ENCODE measurements at regions not wholly inside any gene's neighbourhood (a gene's known extent, or its start where the extent isn't known, plus 50 kb on each side); places are given as distances from the start of the nearest gene placed in this dataset.

DNA sequence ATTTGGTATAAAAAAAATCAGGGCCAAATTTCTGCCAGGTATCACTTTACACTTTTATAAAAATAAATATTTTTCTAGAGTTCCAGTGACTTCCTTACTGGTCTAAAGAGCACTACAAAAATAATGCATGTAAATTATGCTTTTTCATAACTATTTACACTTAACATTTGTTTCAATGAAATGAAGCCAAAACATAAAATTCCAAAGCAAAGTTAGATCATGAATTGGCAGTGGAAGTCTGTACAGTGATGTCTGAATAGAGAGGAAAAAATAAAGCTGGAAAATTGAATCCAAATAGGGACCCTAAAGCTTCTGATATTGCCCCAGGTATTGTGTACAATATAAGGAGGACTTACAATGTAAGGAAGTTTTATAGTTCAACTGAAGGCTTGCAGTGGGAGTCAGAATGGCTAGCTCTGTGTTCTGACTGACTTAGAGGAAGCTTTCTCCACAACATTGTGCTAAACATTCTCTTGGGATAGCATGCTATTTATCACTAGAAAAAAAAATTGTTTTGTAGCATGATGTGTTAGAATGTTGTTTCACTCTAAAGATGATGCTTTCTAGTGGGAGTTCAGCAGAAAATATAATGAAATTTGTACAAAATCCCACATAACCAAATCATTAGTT lies 288.2 kb upstream of the UGT8 start:
- H3K4me3 Mint-ChIP-seq (ENCODE audit: low read depth, unreplicated experiment), result no peak overlapping the region
- no TSS peak for BruUV-seq (replicated peaks)

DNA sequence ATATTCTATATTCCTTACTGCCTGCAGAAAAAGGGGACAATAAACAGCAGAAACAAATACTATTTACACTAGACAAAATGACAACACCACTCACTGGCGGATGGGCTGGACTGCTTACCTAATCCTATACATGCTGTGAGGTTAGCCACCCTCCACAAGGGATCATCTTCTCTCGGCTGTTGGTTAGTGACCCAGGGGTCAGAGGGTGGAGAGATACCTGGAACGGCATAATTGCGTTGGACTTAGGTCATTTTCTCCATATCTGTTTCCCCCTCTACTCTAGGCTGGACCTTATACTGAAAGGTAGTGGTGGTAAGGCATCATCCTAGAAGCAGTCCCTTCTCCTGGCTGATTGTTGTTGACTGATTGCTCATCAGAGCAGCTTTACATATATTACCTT lies 286.8 kb upstream of the UGT8 start:
- Mint-ChIP-seq H3K9me3 (ENCODE audit: low read depth, unreplicated experiment) (no peaks in the 10 kb centered on the region), H3K36me3 (ENCODE audit: insufficient read depth, unreplicated experiment) (no peaks in the 10 kb centered on the region), H3K27me3 (ENCODE audit: unreplicated experiment) (no peaks in the 10 kb centered on the region), H3K27ac (ENCODE audit: unreplicated experiment) (no peak overlapping the region), H3K4me1 (ENCODE audit: low read depth, unreplicated experiment) (peaks cover 8% of the 10 kb centered on the region), H3K4me3 (ENCODE audit: low read depth, unreplicated experiment) (no peak overlapping the region)
- CTCF ChIA-PET, result no interaction called here
- intact Hi-C loops (cut with micrococcal nuclease; ENCODE audit: unreplicated experiment), result no loop called here
- no TSS peak for BruUV-seq (replicated peaks)
- DNase-seq, result no peak
- TF ChIP-seq, protein P1, sequence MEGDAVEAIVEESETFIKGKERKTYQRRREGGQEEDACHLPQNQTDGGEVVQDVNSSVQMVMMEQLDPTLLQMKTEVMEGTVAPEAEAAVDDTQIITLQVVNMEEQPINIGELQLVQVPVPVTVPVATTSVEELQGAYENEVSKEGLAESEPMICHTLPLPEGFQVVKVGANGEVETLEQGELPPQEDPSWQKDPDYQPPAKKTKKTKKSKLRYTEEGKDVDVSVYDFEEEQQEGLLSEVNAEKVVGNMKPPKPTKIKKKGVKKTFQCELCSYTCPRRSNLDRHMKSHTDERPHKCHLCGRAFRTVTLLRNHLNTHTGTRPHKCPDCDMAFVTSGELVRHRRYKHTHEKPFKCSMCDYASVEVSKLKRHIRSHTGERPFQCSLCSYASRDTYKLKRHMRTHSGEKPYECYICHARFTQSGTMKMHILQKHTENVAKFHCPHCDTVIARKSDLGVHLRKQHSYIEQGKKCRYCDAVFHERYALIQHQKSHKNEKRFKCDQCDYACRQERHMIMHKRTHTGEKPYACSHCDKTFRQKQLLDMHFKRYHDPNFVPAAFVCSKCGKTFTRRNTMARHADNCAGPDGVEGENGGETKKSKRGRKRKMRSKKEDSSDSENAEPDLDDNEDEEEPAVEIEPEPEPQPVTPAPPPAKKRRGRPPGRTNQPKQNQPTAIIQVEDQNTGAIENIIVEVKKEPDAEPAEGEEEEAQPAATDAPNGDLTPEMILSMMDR (IDR thresholded peaks at IDR 0.05; ENCODE audit: unreplicated experiment), result no peak

More for the DNA sequence above, 288.2 kb upstream of the UGT8 start:
- CTCF ChIA-PET, result no interaction called here
- H3K27ac Mint-ChIP-seq (ENCODE audit: unreplicated experiment), result no peak overlapping the region
- H3K36me3 Mint-ChIP-seq (ENCODE audit: insufficient read depth, unreplicated experiment), result no peaks in the 10 kb centered on the region
- intact Hi-C loops (cut with micrococcal nuclease; ENCODE audit: unreplicated experiment), result no loop called here
- TF ChIP-seq, protein P1 (IDR thresholded peaks at IDR 0.05; ENCODE audit: unreplicated experiment), result no peak
- no peak for DNase-seq
- no peaks in the 10 kb centered on the region for H3K27me3 Mint-ChIP-seq (ENCODE audit: unreplicated experiment)
- no peaks in the 10 kb centered on the region for H3K9me3 Mint-ChIP-seq (ENCODE audit: low read depth, unreplicated experiment)
- H3K4me1 Mint-ChIP-seq (ENCODE audit: low read depth, unreplicated experiment), result peaks cover 8% of the 10 kb centered on the region

DNA sequence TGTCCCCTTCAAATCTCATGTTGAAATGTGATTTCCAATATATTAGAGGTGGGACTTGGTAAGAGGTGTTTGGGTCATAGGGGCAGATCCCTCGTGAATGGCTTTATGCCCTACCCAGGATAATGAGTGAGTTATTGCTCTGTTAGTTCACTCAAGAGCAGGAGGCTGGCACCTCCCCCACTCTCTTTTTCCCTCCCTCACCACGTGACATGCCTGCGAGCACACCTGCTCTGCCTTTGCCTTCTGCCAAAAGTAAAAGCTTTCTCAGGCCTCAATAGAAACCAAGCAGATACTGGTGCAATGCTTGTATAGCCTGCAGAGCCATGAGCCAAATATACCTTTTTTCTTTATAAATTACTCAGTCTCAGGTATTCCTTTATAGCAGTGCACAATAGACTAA lies 286.3 kb upstream of the UGT8 start:
- Mint-ChIP-seq H3K4me1 (ENCODE audit: low read depth, unreplicated experiment) (peaks cover 8% of the 10 kb centered on the region), H3K4me3 (ENCODE audit: low read depth, unreplicated experiment) (no peak overlapping the region), H3K27me3 (ENCODE audit: unreplicated experiment) (no peaks in the 10 kb centered on the region), H3K27ac (ENCODE audit: unreplicated experiment) (no peak overlapping the region), H3K36me3 (ENCODE audit: insufficient read depth, unreplicated experiment) (no peaks in the 10 kb centered on the region), H3K9me3 (ENCODE audit: low read depth, unreplicated experiment) (no peaks in the 10 kb centered on the region)
- no TSS peak for BruUV-seq (replicated peaks)
- CTCF ChIA-PET, result no interaction called here
- TF ChIP-seq, protein P1 (IDR thresholded peaks at IDR 0.05; ENCODE audit: unreplicated experiment), result no peak
- intact Hi-C loops (cut with micrococcal nuclease; ENCODE audit: unreplicated experiment), result no loop called here
- no peak for DNase-seq

DNA sequence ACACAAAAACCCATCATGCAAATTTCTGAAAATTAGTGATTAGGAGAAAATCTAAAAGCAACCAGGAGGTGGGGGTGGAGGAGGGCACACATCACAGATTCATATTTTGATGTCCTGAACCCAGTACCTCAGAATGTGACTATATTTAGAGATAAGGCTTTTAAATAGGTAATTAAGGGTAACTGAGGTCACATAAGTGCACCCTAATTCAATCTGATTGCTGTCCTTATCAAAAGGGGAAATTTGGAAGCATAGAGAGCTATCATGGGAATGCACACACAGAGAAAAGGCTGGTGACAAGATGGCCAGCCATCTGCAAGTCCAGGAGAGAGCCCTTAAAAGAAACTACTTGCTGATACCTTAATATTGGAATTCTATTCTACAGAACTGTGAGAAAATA lies 281.8 kb upstream of the UGT8 start:
- intact Hi-C loops (cut with micrococcal nuclease; ENCODE audit: unreplicated experiment), result no loop called here
- no peaks in the 10 kb centered on the region for H3K36me3 Mint-ChIP-seq (ENCODE audit: insufficient read depth, unreplicated experiment)
- H3K9me3 Mint-ChIP-seq (ENCODE audit: low read depth, unreplicated experiment), result no peaks in the 10 kb centered on the region
- no peaks in the 10 kb centered on the region for H3K4me1 Mint-ChIP-seq (ENCODE audit: low read depth, unreplicated experiment)
- no peak overlapping the region for H3K27ac Mint-ChIP-seq (ENCODE audit: unreplicated experiment)
- TF ChIP-seq, protein P1 (IDR thresholded peaks at IDR 0.05; ENCODE audit: unreplicated experiment), result no peak
- CTCF ChIA-PET, result interaction anchor here (0.7 kb wide), 1 partner anchor 113 kb away, joined by 3 read pairs; no protein-coding TSS in a partner anchor
- no peaks in the 10 kb centered on the region for H3K27me3 Mint-ChIP-seq (ENCODE audit: unreplicated experiment)
- no peak for DNase-seq
- H3K4me3 Mint-ChIP-seq (ENCODE audit: low read depth, unreplicated experiment), result no peak overlapping the region
- BruUV-seq (replicated peaks), result no TSS peak

Measured in Calu3 (cell line).